ENCODE measurements at regions not wholly inside any gene's neighbourhood (a gene's known extent, or its start where the extent isn't known, plus 50 kb on each side); places are given as distances from the start of the nearest gene placed in this dataset.

DNA sequence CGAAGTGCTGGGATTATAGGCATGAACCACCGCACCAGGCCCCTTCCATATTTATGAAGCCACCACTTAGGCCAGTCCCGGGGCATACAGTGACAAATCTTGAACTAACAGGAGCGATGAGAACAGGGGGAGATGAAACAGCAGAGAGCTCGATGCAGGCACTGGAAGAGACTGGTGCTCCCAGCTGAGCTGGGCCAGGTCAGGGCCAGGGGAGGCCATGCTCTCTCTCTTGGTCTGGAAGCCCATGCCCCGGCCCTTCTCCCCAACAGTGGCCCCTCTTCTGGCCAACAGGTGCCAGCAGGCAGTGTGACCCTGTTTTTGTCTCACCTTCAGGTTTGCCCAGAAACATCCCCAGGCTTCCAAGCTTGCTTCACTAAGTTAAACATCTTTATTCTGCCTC lies 269.9 kb upstream of the C1orf174 start:
- Histone ChIP-seq H3K27me3 (ENCODE audit: control insufficient read depth, insufficient read depth, low read length) (peaks cover 16% of the 10 kb centered on the region), H3K4me1 (ENCODE audit: control insufficient read depth, insufficient read depth, low read length) (peaks cover 2% of the 10 kb centered on the region), H3K36me3 (ENCODE audit: control insufficient read depth, insufficient read depth, low read length) (no peaks in the 10 kb centered on the region), H3K4me3 (ENCODE audit: low read length) (no peak overlapping the region), H3K9me3 (replicated peaks; ENCODE audit: control insufficient read depth, low read depth, low read length) (no peaks in the 10 kb centered on the region), H3K27ac (ENCODE audit: low read length) (no peak overlapping the region)
- DNase-seq = no peak
- WGBS (ENCODE audit: insufficient coverage) = 92% methylated on average over 6 of the region's 6 CpGs

DNA sequence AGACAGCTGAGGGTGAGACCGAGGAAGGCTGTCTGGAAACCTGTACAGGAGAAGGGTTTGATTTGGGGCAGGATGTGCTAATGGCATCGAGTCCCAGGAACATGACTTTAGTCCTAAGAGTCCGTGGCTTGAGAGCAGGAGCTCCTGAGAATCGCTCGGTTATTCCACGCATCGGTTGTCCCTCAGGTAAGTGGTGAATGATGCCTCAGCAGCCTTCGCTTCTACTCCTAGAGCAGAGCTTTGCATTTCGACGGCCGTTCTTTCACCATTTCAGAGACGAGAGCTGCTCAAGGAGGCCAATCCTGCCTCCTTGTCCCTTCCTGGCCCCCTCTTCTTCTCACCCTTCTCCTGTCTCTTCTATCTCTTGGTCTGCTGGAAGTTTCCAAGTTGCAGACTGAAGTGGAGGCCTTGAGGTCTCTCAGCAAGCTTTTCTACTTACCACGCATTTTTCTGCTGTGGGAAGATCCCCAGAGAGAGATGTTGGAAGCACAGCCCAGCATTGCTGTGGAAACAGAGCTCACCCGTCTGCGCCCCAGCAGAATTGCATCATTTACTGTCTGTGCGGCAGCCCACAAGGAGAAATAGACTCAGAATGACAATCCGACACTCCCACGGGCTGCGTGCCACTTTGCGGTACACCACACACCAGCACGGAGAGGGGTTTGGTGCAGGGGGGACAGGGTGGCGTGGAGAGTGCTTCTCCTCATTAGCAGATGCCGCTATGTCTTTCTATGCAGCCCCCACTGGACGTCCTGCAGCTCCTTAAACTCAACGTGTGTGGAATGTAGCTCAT lies 270.7 kb upstream of the C1orf174 start:
- no peaks in the 10 kb centered on the region for H3K36me3 ChIP-seq (ENCODE audit: control insufficient read depth, insufficient read depth, low read length)
- WGBS (ENCODE audit: insufficient coverage) = 64% methylated on average over 15 of the region's 25 CpGs
- H3K27me3 ChIP-seq (ENCODE audit: control insufficient read depth, insufficient read depth, low read length) = peaks cover 14% of the 10 kb centered on the region
- peak; percentile 41 for DNase-seq
- no peak overlapping the region for H3K4me3 ChIP-seq (ENCODE audit: low read length)
- peaks cover 2% of the 10 kb centered on the region for H3K4me1 ChIP-seq (ENCODE audit: control insufficient read depth, insufficient read depth, low read length)
- no peaks in the 10 kb centered on the region for H3K9me3 ChIP-seq (replicated peaks; ENCODE audit: control insufficient read depth, low read depth, low read length)
- no peak overlapping the region for H3K27ac ChIP-seq (ENCODE audit: low read length)

DNA sequence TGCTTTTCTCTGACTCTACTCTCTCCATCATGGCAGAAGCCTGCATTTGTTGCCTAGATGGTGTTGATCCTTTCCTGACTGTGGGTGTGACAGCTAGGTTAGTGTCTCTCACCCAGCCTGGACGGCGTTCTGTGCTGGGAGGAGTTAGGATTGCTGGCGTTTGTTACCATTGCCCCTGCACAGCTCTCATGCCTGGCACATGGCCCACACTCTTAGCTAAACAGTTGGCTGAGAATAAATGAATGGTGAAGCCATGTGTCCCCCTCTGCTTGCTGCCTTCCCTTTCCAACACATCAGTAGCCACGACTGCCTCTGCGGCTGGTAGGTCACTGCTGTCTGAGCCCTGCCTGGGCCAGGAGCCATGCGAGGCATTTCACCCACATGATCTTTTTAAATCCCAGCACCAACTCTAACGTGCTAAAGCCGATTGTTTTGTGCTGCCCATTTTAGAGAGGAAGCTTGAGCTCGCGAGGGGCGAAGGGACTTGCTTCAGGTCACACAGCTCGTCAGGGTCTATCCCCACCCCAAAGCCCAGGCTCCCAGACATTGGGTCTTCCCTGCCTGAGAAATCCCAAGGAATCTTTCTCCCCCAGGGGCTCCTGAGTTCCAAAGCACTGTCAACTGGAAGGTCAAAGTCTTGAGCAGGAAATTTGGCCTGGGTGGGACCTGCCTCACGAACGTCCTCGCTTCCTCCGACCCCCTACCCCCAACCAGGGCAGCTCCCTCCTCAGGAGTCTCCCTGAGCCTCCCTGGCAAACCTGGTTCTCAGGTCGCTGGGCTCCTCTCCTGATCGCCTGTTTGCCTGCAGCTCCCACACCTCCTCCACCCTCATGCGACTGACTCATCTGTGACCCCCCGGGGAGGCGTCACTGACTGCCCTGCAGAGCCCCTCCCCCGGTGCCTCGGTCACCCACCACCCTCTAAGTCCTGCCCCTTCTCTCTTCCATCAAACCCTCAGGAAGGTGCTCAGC lies 271.7 kb upstream of the C1orf174 start:
- H3K36me3 ChIP-seq (ENCODE audit: control insufficient read depth, insufficient read depth, low read length) = no peaks in the 10 kb centered on the region
- 51% methylated on average over 20 of the region's 23 CpGs for WGBS (ENCODE audit: insufficient coverage)
- H3K4me1 ChIP-seq (ENCODE audit: control insufficient read depth, insufficient read depth, low read length) = peaks cover 2% of the 10 kb centered on the region
- H3K4me3 ChIP-seq (ENCODE audit: low read length) = no peak overlapping the region
- no peaks in the 10 kb centered on the region for H3K9me3 ChIP-seq (replicated peaks; ENCODE audit: control insufficient read depth, low read depth, low read length)
- peak; percentile 33 for DNase-seq
- peaks cover 12% of the 10 kb centered on the region for H3K27me3 ChIP-seq (ENCODE audit: control insufficient read depth, insufficient read depth, low read length)
- no peak overlapping the region for H3K27ac ChIP-seq (ENCODE audit: low read length)

DNA sequence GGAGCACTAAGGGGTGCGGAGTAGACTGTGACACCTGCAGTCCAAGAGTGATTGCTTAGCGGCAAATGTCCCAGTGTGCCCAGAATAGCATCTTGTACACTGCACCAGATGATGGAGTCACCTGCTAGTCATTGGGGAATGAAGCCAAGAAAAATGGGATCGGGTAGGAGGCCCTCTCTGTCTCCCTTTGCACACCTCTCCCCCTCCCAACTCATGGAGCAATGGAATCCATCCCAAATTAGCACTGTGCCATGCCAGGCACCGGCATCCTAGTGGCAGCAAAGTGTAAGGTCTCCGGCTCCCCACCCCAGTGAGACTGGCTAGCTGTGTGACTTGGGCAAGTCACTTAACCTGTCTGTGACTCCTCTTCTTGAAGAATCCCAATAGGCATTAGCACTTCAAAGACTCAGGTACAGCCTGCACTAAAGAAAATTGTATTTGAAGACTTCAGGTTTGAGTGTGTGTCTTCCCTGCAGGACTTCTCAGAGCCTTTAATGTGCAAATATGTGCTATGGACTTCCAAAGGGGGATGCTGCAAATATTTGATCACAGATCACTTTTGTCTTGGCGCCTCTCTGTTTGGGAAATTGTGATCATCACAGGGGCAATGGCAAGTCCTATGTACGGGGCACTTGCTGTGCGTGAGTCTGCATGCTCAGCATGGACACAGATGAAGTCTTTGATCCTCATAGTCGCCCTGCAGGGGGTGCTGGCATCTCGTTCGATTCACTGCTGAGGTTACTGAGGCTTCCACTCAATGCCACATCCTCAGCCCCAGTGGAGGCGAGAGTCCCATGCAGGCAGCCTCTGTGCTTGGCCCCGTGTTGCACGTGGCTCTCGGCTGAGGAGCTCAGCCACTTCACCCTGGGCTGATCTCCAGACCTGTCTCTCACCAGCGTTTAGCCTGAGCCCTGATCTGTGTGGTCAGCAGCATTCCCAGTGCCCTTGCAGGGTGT lies 272.9 kb upstream of the C1orf174 start:
- peak; percentile 31 for DNase-seq
- H3K27ac ChIP-seq (ENCODE audit: low read length) = no peak overlapping the region
- no peaks in the 10 kb centered on the region for H3K36me3 ChIP-seq (ENCODE audit: control insufficient read depth, insufficient read depth, low read length)
- H3K9me3 ChIP-seq (replicated peaks; ENCODE audit: control insufficient read depth, low read depth, low read length) = no peaks in the 10 kb centered on the region
- H3K4me3 ChIP-seq (ENCODE audit: low read length) = no peak overlapping the region
- H3K4me1 ChIP-seq (ENCODE audit: control insufficient read depth, insufficient read depth, low read length) = peaks cover 2% of the 10 kb centered on the region
- peaks cover 8% of the 10 kb centered on the region for H3K27me3 ChIP-seq (ENCODE audit: control insufficient read depth, insufficient read depth, low read length)
- 57% methylated on average over 15 of the region's 16 CpGs for WGBS (ENCODE audit: insufficient coverage)

DNA sequence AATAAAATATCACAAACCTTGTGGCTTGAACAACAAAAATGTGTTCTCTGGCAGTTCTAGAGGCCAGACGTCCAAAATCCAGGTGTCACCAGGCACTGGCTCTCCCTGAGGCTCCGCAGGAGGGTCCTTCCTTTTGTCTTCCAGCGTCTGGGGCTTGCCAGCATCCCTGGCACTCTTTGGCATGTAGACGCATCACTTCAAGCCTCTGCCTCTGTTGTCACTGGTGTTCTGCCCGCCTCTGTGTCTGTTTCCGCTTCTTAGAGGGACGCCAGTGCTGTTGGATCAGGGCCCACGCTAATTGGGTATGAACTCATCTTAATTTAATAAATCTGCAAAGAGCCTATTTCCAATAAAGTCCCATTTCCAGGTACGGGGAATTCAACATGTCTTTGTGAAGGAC lies 273.7 kb upstream of the C1orf174 start:
- H3K4me1 ChIP-seq (ENCODE audit: control insufficient read depth, insufficient read depth, low read length) = peaks cover 2% of the 10 kb centered on the region
- DNase-seq = no peak
- WGBS (ENCODE audit: insufficient coverage) = 58% methylated on average over 9 of the region's 9 CpGs
- no peaks in the 10 kb centered on the region for H3K9me3 ChIP-seq (replicated peaks; ENCODE audit: control insufficient read depth, low read depth, low read length)
- peaks cover 8% of the 10 kb centered on the region for H3K27me3 ChIP-seq (ENCODE audit: control insufficient read depth, insufficient read depth, low read length)
- no peaks in the 10 kb centered on the region for H3K36me3 ChIP-seq (ENCODE audit: control insufficient read depth, insufficient read depth, low read length)
- no peak overlapping the region for H3K4me3 ChIP-seq (ENCODE audit: low read length)
- no peak overlapping the region for H3K27ac ChIP-seq (ENCODE audit: low read length)

DNA sequence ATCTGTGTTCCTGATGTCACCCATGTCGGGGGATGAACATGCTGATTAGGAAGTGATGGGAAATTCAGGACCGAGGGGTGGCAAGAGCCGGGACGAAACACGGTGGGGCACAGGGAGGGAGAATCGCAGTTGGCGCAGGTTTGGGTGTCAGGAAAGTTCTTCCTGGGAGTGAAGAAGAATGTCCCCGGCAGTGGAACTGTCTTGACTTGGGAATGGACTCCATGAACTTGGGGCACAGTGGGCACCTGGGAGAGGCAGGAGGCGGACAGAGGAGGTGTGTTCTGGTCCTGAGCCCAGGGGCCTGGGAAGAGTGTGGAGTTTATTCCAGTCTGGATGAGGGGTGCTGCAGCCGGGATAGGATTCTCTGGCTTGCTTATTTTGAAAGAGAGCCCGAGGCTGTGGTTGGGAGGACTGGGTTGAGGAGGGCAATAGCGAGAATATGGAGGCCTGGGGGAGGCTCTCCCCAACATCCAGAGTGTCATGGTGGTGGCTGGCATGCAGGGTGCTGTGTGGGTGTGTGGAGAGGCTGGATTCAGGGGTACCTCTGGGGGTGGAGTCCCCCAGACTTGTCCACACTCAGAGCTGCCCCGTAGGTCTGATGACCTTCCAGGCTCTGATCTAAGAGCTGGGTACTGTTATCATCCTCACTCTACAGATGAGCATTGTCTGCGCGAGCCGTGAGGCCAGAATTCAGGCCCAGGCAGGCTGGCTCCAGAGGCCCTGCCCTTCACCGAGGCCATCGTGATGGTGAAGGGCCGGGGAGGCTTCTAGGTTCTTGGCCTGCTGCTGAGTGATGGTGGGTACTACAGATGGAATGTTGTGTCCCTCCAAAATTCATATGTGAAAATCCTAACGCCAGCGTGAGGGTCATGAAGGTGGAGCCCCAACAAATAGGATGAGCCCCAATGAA lies 274.5 kb upstream of the C1orf174 start:
- Histone ChIP-seq H3K27me3 (ENCODE audit: control insufficient read depth, insufficient read depth, low read length) (peaks cover 8% of the 10 kb centered on the region), H3K27ac (ENCODE audit: low read length) (no peak overlapping the region), H3K4me3 (ENCODE audit: low read length) (no peak overlapping the region), H3K4me1 (ENCODE audit: control insufficient read depth, insufficient read depth, low read length) (peaks cover 2% of the 10 kb centered on the region), H3K36me3 (ENCODE audit: control insufficient read depth, insufficient read depth, low read length) (no peaks in the 10 kb centered on the region), H3K9me3 (replicated peaks; ENCODE audit: control insufficient read depth, low read depth, low read length) (no peaks in the 10 kb centered on the region)
- DNase-seq = no peak
- WGBS (ENCODE audit: insufficient coverage) = 83% methylated on average over 20 of the region's 21 CpGs

DNA sequence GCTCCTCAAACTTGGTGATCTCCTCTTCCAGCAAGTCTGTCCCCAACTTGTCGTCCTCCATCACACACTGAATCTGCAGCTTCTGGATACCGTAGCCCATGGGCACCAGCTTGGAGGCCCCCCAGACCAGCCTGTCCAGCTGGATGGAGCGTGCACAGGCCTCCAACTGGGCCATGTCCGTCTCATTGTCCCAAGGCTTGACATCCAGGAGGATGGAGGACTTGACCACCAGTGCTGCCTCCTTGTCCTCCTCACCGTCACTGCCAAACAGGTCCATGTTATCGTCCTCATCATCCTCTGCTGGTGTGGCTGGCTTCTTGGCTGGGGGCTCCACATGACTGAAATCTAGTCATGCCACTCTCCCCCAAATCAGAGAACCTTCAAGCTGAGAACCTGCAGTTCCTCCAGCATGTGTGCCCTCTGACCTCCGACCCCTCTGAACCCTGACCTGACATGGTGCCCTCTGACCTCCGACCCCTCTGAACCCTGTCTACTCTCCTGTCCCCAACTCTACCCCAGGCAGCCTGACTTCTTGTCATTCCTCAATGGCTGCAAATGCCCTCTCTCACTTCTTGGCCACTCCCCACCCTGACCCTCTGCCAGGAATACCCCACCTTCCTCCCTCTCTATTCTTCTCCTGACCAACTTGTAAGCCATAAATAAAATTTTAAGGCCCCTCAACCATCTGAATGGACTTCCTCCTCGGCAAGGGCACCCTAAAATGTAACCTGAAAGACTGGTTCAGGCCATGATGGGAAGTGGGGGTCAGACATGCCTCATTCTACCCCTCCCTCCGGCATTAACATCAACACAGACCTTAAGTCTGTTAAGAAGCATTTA lies 275.7 kb upstream of the C1orf174 start:
- WGBS (ENCODE audit: insufficient coverage) = 86% methylated on average over 9 of the region's 10 CpGs
- H3K4me1 ChIP-seq (ENCODE audit: control insufficient read depth, insufficient read depth, low read length) = peaks cover 2% of the 10 kb centered on the region
- DNase-seq = no peak
- no peak overlapping the region for H3K27ac ChIP-seq (ENCODE audit: low read length)
- H3K27me3 ChIP-seq (ENCODE audit: control insufficient read depth, insufficient read depth, low read length) = peaks cover 10% of the 10 kb centered on the region
- no peaks in the 10 kb centered on the region for H3K36me3 ChIP-seq (ENCODE audit: control insufficient read depth, insufficient read depth, low read length)
- H3K9me3 ChIP-seq (replicated peaks; ENCODE audit: control insufficient read depth, low read depth, low read length) = no peaks in the 10 kb centered on the region
- H3K4me3 ChIP-seq (ENCODE audit: low read length) = no peak overlapping the region

DNA sequence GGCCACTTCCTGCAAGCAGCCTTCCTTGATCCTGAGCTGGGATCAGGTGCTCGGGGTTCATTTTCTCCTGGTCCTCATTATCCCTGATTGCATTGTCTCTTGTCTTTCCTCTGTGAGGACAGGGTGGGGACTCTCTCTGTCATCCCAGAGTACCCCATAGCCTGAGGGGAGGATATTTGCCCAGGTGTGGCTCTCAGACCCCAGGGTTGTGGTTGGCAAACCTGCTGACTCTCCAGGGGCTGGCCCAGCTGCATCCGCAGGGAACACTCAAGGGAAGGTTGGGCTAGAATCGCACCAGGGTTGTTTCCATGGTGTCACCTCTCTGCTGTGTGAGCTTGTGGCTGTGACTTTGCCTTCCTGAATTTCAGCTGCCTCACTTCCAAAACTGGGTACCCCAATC lies 276.8 kb upstream of the C1orf174 start:
- no peak overlapping the region for H3K27ac ChIP-seq (ENCODE audit: low read length)
- peaks cover 10% of the 10 kb centered on the region for H3K27me3 ChIP-seq (ENCODE audit: control insufficient read depth, insufficient read depth, low read length)
- peaks cover under 1% of the 10 kb centered on the region for H3K4me1 ChIP-seq (ENCODE audit: control insufficient read depth, insufficient read depth, low read length)
- H3K9me3 ChIP-seq (replicated peaks; ENCODE audit: control insufficient read depth, low read depth, low read length) = no peaks in the 10 kb centered on the region
- 73% methylated on average over 2 of the region's 3 CpGs for WGBS (ENCODE audit: insufficient coverage)
- H3K4me3 ChIP-seq (ENCODE audit: low read length) = no peak overlapping the region
- no peak for DNase-seq
- no peaks in the 10 kb centered on the region for H3K36me3 ChIP-seq (ENCODE audit: control insufficient read depth, insufficient read depth, low read length)
